Suprapubic skin (tissue), 4 donors: ENCODE measurements at regions not wholly inside any gene's neighbourhood (a gene's known extent, or its start where the extent isn't known, plus 50 kb on each side); places are given as distances from the start of the nearest gene placed in this dataset.

Experiments
- DNase-seq, 2 donors: peaks; one replicate each; pipeline ENCODE4 v3.0.0-alpha.2; 2019; ENCODE audit warnings: low spot score in 2 of 2
- H3K27ac ChIP-seq: fragments of 200-600 bp; sonication (generic); one replicate; pipeline ENCODE4 v1.5.1; 2019
- H3K27me3 ChIP-seq: fragments of 200-600 bp; sonication (generic); one replicate; pipeline ENCODE4 v1.5.1; 2019
- H3K36me3 ChIP-seq: fragments of 200-600 bp; sonication (generic); one replicate; pipeline ENCODE4 v1.5.1; 2019
- H3K4me1 ChIP-seq: fragments of 200-600 bp; sonication (generic); one replicate; pipeline ENCODE4 v1.5.1; 2019
- H3K4me3 ChIP-seq: fragments of 200-600 bp; sonication (generic); one replicate; pipeline ENCODE4 v1.5.1; 2019; ENCODE audit warnings: mild to moderate bottlenecking
- H3K9me3 ChIP-seq: fragments of 200-600 bp; sonication (generic); one replicate; pipeline ENCODE4 v1.5.1; 2019
- EP300 ChIP-seq: sonication (generic); formaldehyde crosslinking; IDR thresholded peaks from one replicate; pipeline ENCODE4 v1.6.1; 2017; ENCODE audit warnings: antibody characterized with exemption
- POLR2A ChIP-seq, 2 donors: fragments of 450-650 bp; IDR thresholded peaks; one replicate each; pipeline ENCODE4 v1.6.1; 2017; ENCODE audit warnings: antibody characterized with exemption in 2 of 2, mild to moderate bottlenecking in 2 of 2, moderate library complexity in 2 of 2
- POLR2AphosphoS5 ChIP-seq, 3 donors: sonication (generic); formaldehyde crosslinking; IDR thresholded peaks; one replicate each; pipeline ENCODE4 v1.6.1; 2017; ENCODE audit warnings: antibody characterized with exemption in 3 of 3
- WGBS: methylation state at CpG from one replicate; pipeline ENCODE4 v1.1.5; 2018; 5-methylcytosine and 5-hydroxymethylcytosine counted together
- TF ChIP-seq, protein P1 (sequence below), 2 donors: fragments of 200-600 bp in 1 of 2; fragments of 450-650 bp in 1 of 2; sonication (generic) in 1 of 2; IDR thresholded peaks; one replicate each; pipeline ENCODE4 v1.5.1; 2016 to 2019; ENCODE audit warnings: antibody characterized with exemption in 2 of 2, mild to moderate bottlenecking in 1 of 2, moderate library complexity in 1 of 2

DNA sequence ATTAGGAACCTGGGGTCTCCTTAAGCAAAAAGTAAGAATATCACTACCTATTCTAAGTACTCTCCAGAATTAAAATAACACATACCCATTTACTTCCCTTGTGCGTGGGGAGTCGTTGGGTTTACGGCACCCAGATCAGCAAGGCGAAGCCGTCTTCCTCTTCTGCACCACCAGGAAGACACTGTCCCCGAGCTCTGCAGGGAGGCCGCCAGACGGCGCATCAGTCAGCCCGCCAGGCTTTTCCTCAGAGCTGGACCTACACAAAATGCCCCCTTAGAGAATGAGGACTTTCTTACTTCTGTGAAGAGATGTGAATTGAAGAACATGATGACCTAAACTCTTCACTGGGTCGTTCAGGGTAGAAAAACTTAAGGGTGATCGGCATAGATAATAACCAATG lies 526.5 kb downstream of the GALR1 start:
- no peaks in the 10 kb centered on the region for H3K4me1 ChIP-seq
- peaks cover 5% of the 10 kb centered on the region for H3K27me3 ChIP-seq
- H3K27ac ChIP-seq = no peak overlapping the region
- no peak for DNase-seq
- no peak for TF ChIP-seq POLR2A (IDR thresholded peaks at IDR 0.05)
- TF ChIP-seq, protein P1, sequence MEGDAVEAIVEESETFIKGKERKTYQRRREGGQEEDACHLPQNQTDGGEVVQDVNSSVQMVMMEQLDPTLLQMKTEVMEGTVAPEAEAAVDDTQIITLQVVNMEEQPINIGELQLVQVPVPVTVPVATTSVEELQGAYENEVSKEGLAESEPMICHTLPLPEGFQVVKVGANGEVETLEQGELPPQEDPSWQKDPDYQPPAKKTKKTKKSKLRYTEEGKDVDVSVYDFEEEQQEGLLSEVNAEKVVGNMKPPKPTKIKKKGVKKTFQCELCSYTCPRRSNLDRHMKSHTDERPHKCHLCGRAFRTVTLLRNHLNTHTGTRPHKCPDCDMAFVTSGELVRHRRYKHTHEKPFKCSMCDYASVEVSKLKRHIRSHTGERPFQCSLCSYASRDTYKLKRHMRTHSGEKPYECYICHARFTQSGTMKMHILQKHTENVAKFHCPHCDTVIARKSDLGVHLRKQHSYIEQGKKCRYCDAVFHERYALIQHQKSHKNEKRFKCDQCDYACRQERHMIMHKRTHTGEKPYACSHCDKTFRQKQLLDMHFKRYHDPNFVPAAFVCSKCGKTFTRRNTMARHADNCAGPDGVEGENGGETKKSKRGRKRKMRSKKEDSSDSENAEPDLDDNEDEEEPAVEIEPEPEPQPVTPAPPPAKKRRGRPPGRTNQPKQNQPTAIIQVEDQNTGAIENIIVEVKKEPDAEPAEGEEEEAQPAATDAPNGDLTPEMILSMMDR (IDR thresholded peaks at IDR 0.05) = no peak
- TF ChIP-seq POLR2AphosphoS5 (IDR thresholded peaks at IDR 0.05) = no peak
- TF ChIP-seq EP300 = no peak
- H3K36me3 ChIP-seq = no peaks in the 10 kb centered on the region
- H3K4me3 ChIP-seq = no peak overlapping the region
- WGBS = 83% methylated on average over 12 of the region's 12 CpGs
- H3K9me3 ChIP-seq = no peaks in the 10 kb centered on the region

DNA sequence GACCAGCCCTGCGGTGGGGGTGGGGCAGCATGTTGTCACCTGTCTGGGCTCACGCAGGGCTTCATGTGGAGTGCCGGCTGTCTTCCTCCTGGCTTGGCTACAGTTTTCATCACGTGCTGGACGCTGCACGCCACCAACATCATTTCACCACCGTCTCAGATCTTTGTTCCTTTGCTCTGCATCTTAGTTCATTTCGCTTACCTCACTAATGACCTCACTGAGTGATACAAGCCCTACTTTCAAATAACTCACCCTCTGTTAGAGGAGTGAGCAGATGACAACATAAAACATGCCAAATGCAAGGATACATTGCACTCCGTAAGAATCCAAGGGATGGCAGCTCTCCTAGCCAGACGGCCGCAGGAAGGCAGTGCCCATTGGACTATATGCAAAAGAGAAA lies 527.5 kb downstream of the GALR1 start:
- no peak for DNase-seq
- Histone ChIP-seq H3K27me3 (peaks cover 5% of the 10 kb centered on the region), H3K4me1 (no peaks in the 10 kb centered on the region), H3K36me3 (no peaks in the 10 kb centered on the region), H3K9me3 (no peaks in the 10 kb centered on the region), H3K27ac (no peak overlapping the region), H3K4me3 (no peak overlapping the region)
- WGBS = 93% methylated on average over 11 of the region's 11 CpGs
- TF ChIP-seq EP300 = no peak
- no peak for TF ChIP-seq POLR2AphosphoS5 (IDR thresholded peaks at IDR 0.05)
- TF ChIP-seq, protein P1 (IDR thresholded peaks at IDR 0.05) = no peak
- no peak for TF ChIP-seq POLR2A (IDR thresholded peaks at IDR 0.05)

DNA sequence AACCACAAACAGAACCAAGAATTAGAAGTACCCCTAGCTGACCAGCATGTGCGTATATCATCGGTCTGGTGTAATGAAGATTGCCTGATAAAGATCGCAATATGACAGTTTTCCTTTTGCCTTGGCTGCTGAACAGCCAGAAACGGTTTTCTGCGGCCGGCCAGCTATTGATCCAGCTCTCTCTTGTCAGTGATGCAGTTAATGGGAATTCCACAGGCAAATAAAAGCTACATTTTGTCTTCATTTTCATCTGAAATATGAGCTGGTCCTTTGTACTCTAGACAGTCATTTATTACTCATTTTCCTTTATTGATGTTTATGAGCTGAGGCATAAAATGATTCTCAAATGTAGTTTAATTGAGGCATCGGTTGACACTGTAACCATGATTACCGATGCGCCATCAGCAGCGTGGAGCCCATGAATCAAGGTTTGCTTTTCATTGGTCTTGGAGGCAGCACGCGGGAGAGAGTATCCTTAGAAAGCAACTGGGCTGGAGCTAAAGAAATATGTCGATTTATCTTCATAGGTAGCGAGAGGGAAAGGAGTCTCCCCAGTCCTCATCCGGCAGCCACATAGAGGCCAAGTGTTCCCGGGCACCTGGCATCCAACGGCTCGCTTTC lies 535.2 kb downstream of the GALR1 start:
- no peak for DNase-seq
- TF ChIP-seq POLR2A (IDR thresholded peaks at IDR 0.05) (no peak), EP300 (no peak), POLR2AphosphoS5 (IDR thresholded peaks at IDR 0.05) (no peak)
- TF ChIP-seq, protein P1 (IDR thresholded peaks at IDR 0.05) = no peak

DNA sequence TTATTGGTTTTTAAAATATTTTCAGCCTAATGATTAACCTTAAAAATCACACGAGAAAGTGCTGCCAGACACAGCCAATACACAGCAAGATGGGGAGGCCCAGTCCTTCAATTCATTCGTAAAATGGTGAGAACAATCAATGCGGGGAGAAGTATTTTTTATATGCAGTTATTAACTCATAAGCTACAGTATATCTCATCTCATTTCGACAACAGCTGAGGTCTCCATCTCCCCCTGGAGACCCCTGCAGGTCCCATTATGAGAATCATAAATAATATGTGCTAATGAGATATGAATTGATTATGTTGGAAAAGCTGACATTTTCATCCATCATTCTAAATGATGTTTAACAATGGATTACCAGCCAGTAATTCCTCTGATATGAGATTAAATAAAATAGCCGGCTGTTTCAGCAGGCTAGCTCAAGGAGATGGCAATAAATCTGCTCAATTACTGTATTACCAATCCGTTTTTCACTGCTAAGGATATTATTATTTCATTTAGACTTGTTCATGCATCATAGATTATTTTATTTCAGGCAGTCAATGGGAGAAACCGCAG lies 535.8 kb downstream of the GALR1 start:
- Histone ChIP-seq H3K9me3 (no peaks in the 10 kb centered on the region), H3K27ac (no peak overlapping the region), H3K4me3 (no peak overlapping the region), H3K4me1 (no peaks in the 10 kb centered on the region), H3K36me3 (no peaks in the 10 kb centered on the region), H3K27me3 (no peaks in the 10 kb centered on the region)
- TF ChIP-seq EP300 (no peak), POLR2AphosphoS5 (IDR thresholded peaks at IDR 0.05) (no peak), POLR2A (IDR thresholded peaks at IDR 0.05) (no peak)
- TF ChIP-seq, protein P1 (IDR thresholded peaks at IDR 0.05) = no peak
- 78% methylated on average over 7 of the region's 7 CpGs for WGBS
- no peak for DNase-seq

More for the DNA sequence above, 535.2 kb downstream of the GALR1 start:
- Histone ChIP-seq H3K27ac (no peak overlapping the region), H3K27me3 (no peaks in the 10 kb centered on the region), H3K36me3 (no peaks in the 10 kb centered on the region), H3K9me3 (no peaks in the 10 kb centered on the region), H3K4me3 (no peak overlapping the region), H3K4me1 (no peaks in the 10 kb centered on the region)
- 89% methylated on average over 18 of the region's 18 CpGs for WGBS

DNA sequence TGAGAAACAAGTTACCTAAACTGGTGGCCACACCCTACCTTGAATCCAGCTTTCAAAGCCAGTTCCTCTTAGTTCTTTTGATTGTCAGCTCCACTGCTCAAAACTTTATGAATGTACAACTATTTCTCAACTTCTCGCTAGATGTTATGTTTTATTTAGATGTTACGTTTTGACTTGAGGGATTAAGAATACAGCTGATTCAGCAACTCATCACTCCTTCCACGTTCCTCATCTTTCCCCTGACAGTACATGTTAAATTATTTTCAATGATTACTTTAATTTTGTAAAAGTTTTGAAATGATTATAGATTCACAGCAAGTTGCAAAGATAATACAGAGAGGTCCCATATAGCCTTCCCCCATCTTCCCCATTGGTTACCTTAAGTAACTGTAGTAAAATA lies 553.4 kb downstream of the GALR1 start:
- H3K4me1 ChIP-seq = no peaks in the 10 kb centered on the region
- no peaks in the 10 kb centered on the region for H3K9me3 ChIP-seq
- H3K27me3 ChIP-seq = no peaks in the 10 kb centered on the region
- no peak overlapping the region for H3K27ac ChIP-seq
- TF ChIP-seq POLR2AphosphoS5 (IDR thresholded peaks at IDR 0.05) (no peak), EP300 (no peak), POLR2A (IDR thresholded peaks at IDR 0.05) (no peak)
- TF ChIP-seq, protein P1 (IDR thresholded peaks at IDR 0.05) = no peak
- H3K36me3 ChIP-seq = no peaks in the 10 kb centered on the region
- DNase-seq = no peak
- H3K4me3 ChIP-seq = no peak overlapping the region
- WGBS = 56% methylated on average over 3 of the region's 3 CpGs
